PC-3 (cell line): ENCODE measurements at regions not wholly inside any gene's neighbourhood (a gene's known extent, or its start where the extent isn't known, plus 50 kb on each side); places are given as distances from the start of the nearest gene placed in this dataset.
A peak's percentile ranks its signal among the peaks of the same experiment; 100 is the strongest.

Experiments
- ATAC-seq: fragments of 200-7000 bp; cut with Tn5 transposase; 2 replicates; pipeline ENCODE4 v1.9.1; 2020; ENCODE audit warnings: mild to moderate bottlenecking, moderate library complexity
- BruUV-seq: library from RNA; stranded (reverse); fragments of 400-500 nt; replicated peaks from 2 replicates; lab custom pipeline; 2021; lab: Mats Ljungman, UMichigan
- CTCF ChIA-PET: fragments of 300-600 bp; sonication (Branson Sonifier 250); formaldehyde crosslinking; loops from one replicate; lab custom pipeline; 2022; ENCODE audit warnings: antibody characterized with exemption; lab: Charles Lee
- POLR2A ChIA-PET: fragments of 300-600 bp; sonication (Branson Sonifier 250); formaldehyde crosslinking; loops from one replicate; lab custom pipeline; 2022; ENCODE audit warnings: antibody characterized with exemption; ENCODE audit not compliant: unreplicated experiment; lab: Charles Lee
- DNase-seq: peaks from one replicate; pipeline ENCODE4 v3.0.0-alpha.2; 2015
- H2AFZ ChIP-seq: fragments of 300-600 bp; sonication (generic); 2 replicates; pipeline ENCODE4 v1.6.0; 2016; ENCODE audit warnings: antibody characterized with exemption, low read length
- H3F3A ChIP-seq: fragments of 300-600 bp; sonication (generic); one replicate; pipeline ENCODE4 v1.6.0; 2017; ENCODE audit warnings: antibody characterized with exemption, low read length, control low read depth, mild to moderate bottlenecking; ENCODE audit not compliant: unreplicated experiment
- H3K27ac ChIP-seq: fragments of 300-600 bp; sonication (generic); 2 replicates; pipeline ENCODE4 v1.5.1; 2016; ENCODE audit warnings: mild to moderate bottlenecking, low read length
- H3K27me3 ChIP-seq: fragments of 300-600 bp; sonication (generic); 2 replicates; pipeline ENCODE4 v1.6.1; 2016; ENCODE audit warnings: low read length, mixed read lengths
- H3K36me3 ChIP-seq: fragments of 300-600 bp; sonication (generic); 2 replicates; pipeline ENCODE4 v1.6.1; 2016; ENCODE audit warnings: low read depth, mixed run types, low read length, mixed read lengths
- H3K4me1 ChIP-seq: fragments of 300-600 bp; sonication (generic); 2 replicates; pipeline ENCODE4 v1.5.1; 2016; ENCODE audit warnings: low read length; ENCODE audit not compliant: insufficient read depth
- H3K4me2 ChIP-seq: fragments of 300-600 bp; sonication (generic); 2 replicates; pipeline ENCODE4 v1.6.0; 2016; ENCODE audit warnings: low read length
- H3K4me3 ChIP-seq: fragments of 300-600 bp; sonication (generic); 2 replicates; pipeline ENCODE4 v1.5.1; 2016; ENCODE audit warnings: mild to moderate bottlenecking, low read length, mixed read lengths
- H3K79me2 ChIP-seq: fragments of 300-600 bp; sonication (generic); 2 replicates; pipeline ENCODE4 v1.6.1; 2017; ENCODE audit warnings: low read length, mixed read lengths
- H3K9ac ChIP-seq: fragments of 300-600 bp; sonication (generic); 2 replicates; pipeline ENCODE4 v1.6.0; 2016; ENCODE audit warnings: mild to moderate bottlenecking, low read length
- H3K9me2 ChIP-seq: fragments of 300-600 bp; sonication (generic); replicated peaks from 2 replicates; pipeline ENCODE4 v1.6.1; 2016; ENCODE audit warnings: mixed run types, low read length, mixed read lengths
- H3K9me3 ChIP-seq: fragments of 300-600 bp; sonication (generic); 2 replicates; pipeline ENCODE4 v1.6.1; 2016; ENCODE audit warnings: low read length, mixed read lengths
- H4K20me1 ChIP-seq: fragments of 300-600 bp; sonication (generic); 2 replicates; pipeline ENCODE4 v1.6.1; 2016; ENCODE audit warnings: low read length, mixed read lengths
- CTCF ChIP-seq: fragments of 300-600 bp; sonication (generic); conservative IDR thresholded peaks from 2 replicates; pipeline ENCODE4 v1.5.1; 2017; ENCODE audit warnings: antibody characterized with exemption, low read depth, mild to moderate bottlenecking, low read length
- EZH2 ChIP-seq: fragments of 300-600 bp; sonication (generic); IDR thresholded peaks from one replicate; pipeline ENCODE4 v1.6.1; 2017; ENCODE audit warnings: antibody characterized with exemption, mild to moderate bottlenecking, low read length; ENCODE audit not compliant: unreplicated experiment
- EZH2phosphoT487 ChIP-seq: fragments of 300-600 bp; sonication (generic); IDR thresholded peaks from 2 replicates; pipeline ENCODE4 v1.6.1; 2018; ENCODE audit warnings: mild to moderate bottlenecking, antibody characterized with exemption, low read length, borderline replicate concordance
- intact Hi-C: fragments of 100-400 bp; cut with micrococcal nuclease; formaldehyde crosslinking; loops from 2 replicates; pipeline ENCODE4 v1.9.0; 2023

GRCh38 chrX:34343001-34343400, 210.9 kb upstream of the FAM47A start:
- Histone ChIP-seq H3K4me1 (no peaks in the 10 kb centered on the region), H3K4me3 (no peak overlapping the region), H2AFZ (no peak overlapping the region), H3K36me3 (no peaks in the 10 kb centered on the region), H3K9ac (no peak overlapping the region), H3K27ac (no peak overlapping the region), H4K20me1 (no peaks in the 10 kb centered on the region), H3K4me2 (no peak overlapping the region), H3K9me2 (no peaks in the 10 kb centered on the region), H3K9me3 (no peaks in the 10 kb centered on the region), H3K79me2 (no peaks in the 10 kb centered on the region), H3F3A (no peaks in the 10 kb centered on the region), H3K27me3 (no peaks in the 10 kb centered on the region)
- DNase-seq (no peak), ATAC-seq (no peak)
- POLR2A ChIA-PET, result no interaction called here
- CTCF ChIA-PET, result no interaction called here
- TF ChIP-seq EZH2 (no peak), CTCF (no peak), EZH2phosphoT487 (no peak)
- no TSS peak for BruUV-seq
- intact Hi-C loops, result no loop called here

GRCh38 chrX:34341814-34342213, 209.7 kb upstream of the FAM47A start:
- intact Hi-C loops, result no loop called here
- ChIA-PET CTCF (no interaction called here), POLR2A (no interaction called here)
- Histone ChIP-seq H3K36me3 (no peaks in the 10 kb centered on the region), H3K9me3 (no peaks in the 10 kb centered on the region), H3K79me2 (no peaks in the 10 kb centered on the region), H3K27ac (no peak overlapping the region), H3K9me2 (no peaks in the 10 kb centered on the region), H3K4me1 (no peaks in the 10 kb centered on the region), H2AFZ (no peak overlapping the region), H3K27me3 (no peaks in the 10 kb centered on the region), H4K20me1 (no peaks in the 10 kb centered on the region), H3F3A (no peaks in the 10 kb centered on the region), H3K9ac (no peak overlapping the region), H3K4me2 (no peak overlapping the region), H3K4me3 (no peak overlapping the region)
- ATAC-seq, result no peak
- TF ChIP-seq CTCF (no peak), EZH2phosphoT487 (no peak), EZH2 (no peak)
- no peak for DNase-seq
- BruUV-seq, result no TSS peak

- ChIA-PET CTCF (no interaction called here), POLR2A (no interaction called here)
- intact Hi-C loops, result no loop called here
- Histone ChIP-seq H3K4me3 (no peak overlapping the region), H3K27ac (no peak overlapping the region), H3K9ac (no peak overlapping the region), H2AFZ (no peak overlapping the region), H3K27me3 (no peaks in the 10 kb centered on the region), H4K20me1 (no peaks in the 10 kb centered on the region), H3K4me2 (no peak overlapping the region), H3K36me3 (no peaks in the 10 kb centered on the region), H3K4me1 (no peaks in the 10 kb centered on the region), H3K79me2 (no peaks in the 10 kb centered on the region), H3K9me2 (no peaks in the 10 kb centered on the region), H3F3A (no peaks in the 10 kb centered on the region), H3K9me3 (no peaks in the 10 kb centered on the region)
- TF ChIP-seq EZH2phosphoT487 (no peak), EZH2 (no peak), CTCF (no peak; the same call in 1 of the 2 replicates)
- ATAC-seq, result no peak
- no TSS peak for BruUV-seq
- DNase-seq, result peak; percentile 6
These were observed 209.1 kb upstream of the FAM47A start for GRCh38 chrX:34341258-34341657.
